ENCODE measurements at regions not wholly inside any gene's neighbourhood (a gene's known extent, or its start where the extent isn't known, plus 50 kb on each side); places are given as distances from the start of the nearest gene placed in this dataset.

- TF ChIP-seq, protein P1, sequence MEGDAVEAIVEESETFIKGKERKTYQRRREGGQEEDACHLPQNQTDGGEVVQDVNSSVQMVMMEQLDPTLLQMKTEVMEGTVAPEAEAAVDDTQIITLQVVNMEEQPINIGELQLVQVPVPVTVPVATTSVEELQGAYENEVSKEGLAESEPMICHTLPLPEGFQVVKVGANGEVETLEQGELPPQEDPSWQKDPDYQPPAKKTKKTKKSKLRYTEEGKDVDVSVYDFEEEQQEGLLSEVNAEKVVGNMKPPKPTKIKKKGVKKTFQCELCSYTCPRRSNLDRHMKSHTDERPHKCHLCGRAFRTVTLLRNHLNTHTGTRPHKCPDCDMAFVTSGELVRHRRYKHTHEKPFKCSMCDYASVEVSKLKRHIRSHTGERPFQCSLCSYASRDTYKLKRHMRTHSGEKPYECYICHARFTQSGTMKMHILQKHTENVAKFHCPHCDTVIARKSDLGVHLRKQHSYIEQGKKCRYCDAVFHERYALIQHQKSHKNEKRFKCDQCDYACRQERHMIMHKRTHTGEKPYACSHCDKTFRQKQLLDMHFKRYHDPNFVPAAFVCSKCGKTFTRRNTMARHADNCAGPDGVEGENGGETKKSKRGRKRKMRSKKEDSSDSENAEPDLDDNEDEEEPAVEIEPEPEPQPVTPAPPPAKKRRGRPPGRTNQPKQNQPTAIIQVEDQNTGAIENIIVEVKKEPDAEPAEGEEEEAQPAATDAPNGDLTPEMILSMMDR (IDR thresholded peaks at IDR 0.05), result no peak
- TF ChIP-seq POLR2A (IDR thresholded peaks at IDR 0.05), result no peak
Observed at GRCh38 chr13:60629158-60629557, 232.1 kb downstream of the TDRD3 start.

All from esophagus squamous epithelium (tissue), 4 donors.